MM.1S (cell line): ENCODE measurements at regions not wholly inside any gene's neighbourhood (a gene's known extent, or its start where the extent isn't known, plus 50 kb on each side); places are given as distances from the start of the nearest gene placed in this dataset.

Experiments used
- CTCF ChIP-seq: fragments of 300-600 bp; sonication (generic); IDR thresholded peaks from 2 replicates; pipeline ENCODE4 v1.5.1; 2016; ENCODE audit warnings: antibody characterized with exemption, low read length, mixed read lengths
- EZH2phosphoT487 ChIP-seq: fragments of 300-600 bp; sonication (generic); IDR thresholded peaks from 2 replicates; pipeline ENCODE4 v1.6.1; 2018; ENCODE audit warnings: antibody characterized with exemption, low read length

GRCh38 chr3:106425026-106425425, 556.2 kb upstream of the CBLB start:
- TF ChIP-seq CTCF = no peak
- no peak for TF ChIP-seq EZH2phosphoT487
